Panc1 (cell line): ENCODE measurements at regions not wholly inside any gene's neighbourhood (a gene's known extent, or its start where the extent isn't known, plus 50 kb on each side); places are given as distances from the start of the nearest gene placed in this dataset.

Source experiments
- ATAC-seq: fragments of 200-7000 bp; cut with Tn5 transposase; 2 replicates; pipeline ENCODE4 v1.9.1; 2020; ENCODE audit warnings: mild to moderate bottlenecking, moderate library complexity
- BruUV-seq: library from RNA; stranded (reverse); fragments of 400-500 nt; replicated peaks from 2 replicates; lab custom pipeline; 2021; lab: Mats Ljungman, UMichigan
- CTCF ChIA-PET: fragments of 300-600 bp; sonication (Branson Sonifier 250); formaldehyde crosslinking; loops from one replicate; lab custom pipeline; 2022; ENCODE audit warnings: antibody characterized with exemption; lab: Charles Lee
- POLR2A ChIA-PET: fragments of 300-600 bp; sonication (Branson Sonifier 250); formaldehyde crosslinking; loops from one replicate; lab custom pipeline; 2022; ENCODE audit warnings: antibody characterized with exemption; lab: Charles Lee
- DNase-seq: peaks from one replicate; pipeline ENCODE4 v3.0.0-alpha.2; 2010; ENCODE audit warnings: low read depth, low spot score
- H3K27ac ChIP-seq: 2 replicates; pipeline ENCODE4 v1.5.1; 2011; ENCODE audit warnings: mild to moderate bottlenecking, low read length, inconsistent platforms
- H3K27me3 ChIP-seq: fragments of 200-500 bp; sonication (Bioruptor generic); 2 replicates; pipeline ENCODE4 v1.6.0; 2014; ENCODE audit warnings: low read length, inconsistent platforms; ENCODE audit not compliant: control insufficient read depth, insufficient read depth
- H3K36me3 ChIP-seq: fragments of 200-500 bp; sonication (Bioruptor generic); 2 replicates; pipeline ENCODE4 v1.5.1; 2014; ENCODE audit warnings: inconsistent platforms, mild to moderate bottlenecking, low read length, moderate library complexity; ENCODE audit not compliant: control insufficient read depth, insufficient read depth
- H3K4me1 ChIP-seq: 2 replicates; pipeline ENCODE4 v1.5.1; 2011; ENCODE audit warnings: inconsistent platforms, mild to moderate bottlenecking, low read length, moderate library complexity; ENCODE audit not compliant: control insufficient read depth, insufficient read depth
- H3K4me3 ChIP-seq, 2 experiments: 2 replicates each; pipeline ENCODE4 v1.5.1; 2011 to 2012; ENCODE audit warnings: low read depth in 2 of 2, low read length in 2 of 2, mild to moderate bottlenecking in 2 of 2, inconsistent platforms in 1 of 2, moderate library complexity in 1 of 2
- H3K9me3 ChIP-seq: fragments of 200-500 bp; sonication (Bioruptor generic); 2 replicates; pipeline ENCODE4 v1.5.1; 2014; ENCODE audit warnings: low read depth, mild to moderate bottlenecking, inconsistent platforms, low read length, moderate library complexity; ENCODE audit not compliant: control insufficient read depth, insufficient read depth
- CTCF ChIP-seq: fragments of 450-650 bp; IDR thresholded peaks from 2 replicates; pipeline ENCODE4 v1.5.1; 2017; ENCODE audit warnings: mild to moderate bottlenecking
- POLR2AphosphoS5 ChIP-seq: IDR thresholded peaks from 2 replicates; pipeline ENCODE4 v1.6.1; 2012; ENCODE audit warnings: mild to moderate bottlenecking, low read depth, low read length, moderate library complexity
- REST ChIP-seq, 2 experiments: IDR thresholded peaks; 2 replicates each; pipeline ENCODE4 v1.6.1; 2011 to 2012; ENCODE audit warnings: low read depth in 2 of 2, control low read depth in 1 of 2, low read length in 1 of 2, mild to moderate bottlenecking in 1 of 2, moderate library complexity in 1 of 2; ENCODE audit not compliant: insufficient read depth in 1 of 2
- SIN3A ChIP-seq: IDR thresholded peaks from 2 replicates; pipeline ENCODE4 v1.6.1; 2012; ENCODE audit warnings: low read depth, mild to moderate bottlenecking, low read length, moderate library complexity, borderline replicate concordance; ENCODE audit not compliant: insufficient read depth
- TCF7L2 ChIP-seq: IDR thresholded peaks from 2 replicates; pipeline ENCODE4 v1.6.1; 2011; ENCODE audit warnings: mild to moderate bottlenecking, low read depth, low read length, inconsistent platforms
- in situ Hi-C: cut with HindIII; loops from 2 replicates; pipeline ENCODE4 v1.10.0; 2016; ENCODE audit warnings: low sequenced_read_pairs, low pct_unique_long_range_greater_than_20kb
- intact Hi-C: fragments of 100-400 bp; cut with micrococcal nuclease; formaldehyde crosslinking; loops from one replicate; pipeline ENCODE4 v1.10.0; 2022; ENCODE audit not compliant: unreplicated experiment

GRCh38 chr14:61884711-61885110 is 122.5 kb downstream of the SNAPC1 start:
- Histone ChIP-seq H3K4me1 (no peaks in the 10 kb centered on the region), H3K36me3 (no peaks in the 10 kb centered on the region), H3K27ac (no peak overlapping the region), H3K9me3 (no peaks in the 10 kb centered on the region), H3K27me3 (no peaks in the 10 kb centered on the region), H3K4me3 (no peak overlapping the region)
- intact Hi-C loops (no loop called here), in situ Hi-C loops (no loop called here)
- no TSS peak for BruUV-seq
- ATAC-seq (no peak), DNase-seq (no peak)
- ChIA-PET CTCF (no interaction called here), POLR2A (no interaction called here)
- TF ChIP-seq CTCF (no peak), POLR2AphosphoS5 (no peak), TCF7L2 (no peak), SIN3A (no peak), REST (IDR thresholded peaks at IDR 0.05; ENCODE audit: insufficient read depth in 1 of 2, low read depth in 2 of 2, low read length in 1 of 2) (no peak)

- no peak overlapping the region for H3K4me3 ChIP-seq
- no peaks in the 10 kb centered on the region for H3K9me3 ChIP-seq
- DNase-seq = no peak
- ChIA-PET POLR2A (no interaction called here), CTCF (no interaction called here)
- H3K4me1 ChIP-seq = no peaks in the 10 kb centered on the region
- BruUV-seq = no TSS peak
- TF ChIP-seq REST (IDR thresholded peaks at IDR 0.05; ENCODE audit: insufficient read depth in 1 of 2, low read depth in 2 of 2, low read length in 1 of 2) = no peak
- ATAC-seq = no peak
- intact Hi-C loops (no loop called here), in situ Hi-C loops (no loop called here)
- no peaks in the 10 kb centered on the region for H3K27me3 ChIP-seq
- H3K27ac ChIP-seq = no peak overlapping the region
- no peaks in the 10 kb centered on the region for H3K36me3 ChIP-seq
Measured at GRCh38 chr14:61885203-61885961, 123.2 kb downstream of the SNAPC1 start.
